MCF 10A (cell line): ENCODE measurements at regions not wholly inside any gene's neighbourhood (a gene's known extent, or its start where the extent isn't known, plus 50 kb on each side); places are given as distances from the start of the nearest gene placed in this dataset.

Source experiments
- BruUV-seq: library from RNA; stranded (reverse); fragments of 400-500 nt; replicated peaks from 2 replicates; lab custom pipeline; 2021; lab: Mats Ljungman, UMichigan
- CTCF ChIA-PET: fragments of 300-600 bp; sonication (Branson Sonifier 250); formaldehyde crosslinking; extraction: SDS; loops from one replicate; lab custom pipeline; 2021; ENCODE audit warnings: antibody characterized with exemption, inconsistent platforms; lab: Yijun Ruan, JAX
- POLR2A ChIA-PET: fragments of 300-600, 350-650 bp; sonication (Branson Sonifier 250); formaldehyde crosslinking; extraction: SDS; loops from one replicate; lab custom pipeline; 2020; ENCODE audit warnings: antibody characterized with exemption, inconsistent platforms; lab: Yijun Ruan, JAX
- DNase-seq: peaks from one replicate; pipeline ENCODE4 v3.0.0-alpha.2; 2018; ENCODE audit not compliant: unreplicated experiment
- H3K27ac Mint-ChIP-seq: one replicate; pipeline ENCODE4 v1.8.0; 2022; ENCODE audit warnings: mild to moderate bottlenecking, low read depth, mixed read lengths; ENCODE audit not compliant: unreplicated experiment
- H3K27me3 Mint-ChIP-seq: one replicate; pipeline ENCODE4 v1.8.0; 2022; ENCODE audit warnings: mixed read lengths; ENCODE audit not compliant: insufficient read depth, unreplicated experiment
- H3K36me3 Mint-ChIP-seq: one replicate; pipeline ENCODE4 v1.8.0; 2022; ENCODE audit warnings: mild to moderate bottlenecking, moderate library complexity, mixed read lengths; ENCODE audit not compliant: insufficient read depth, unreplicated experiment
- H3K4me1 Mint-ChIP-seq: one replicate; pipeline ENCODE4 v1.8.0; 2022; ENCODE audit warnings: mixed read lengths; ENCODE audit not compliant: insufficient read depth, unreplicated experiment
- H3K4me3 Mint-ChIP-seq: one replicate; pipeline ENCODE4 v1.8.0; 2022; ENCODE audit warnings: mild to moderate bottlenecking, moderate library complexity, mixed read lengths; ENCODE audit not compliant: unreplicated experiment
- H3K9me3 Mint-ChIP-seq: one replicate; pipeline ENCODE4 v1.8.0; 2022; ENCODE audit warnings: mixed read lengths; ENCODE audit not compliant: unreplicated experiment
- intact Hi-C: fragments of 100-400 bp; cut with micrococcal nuclease; formaldehyde crosslinking; loops from 2 replicates; pipeline ENCODE4 v1.14.1; 2022
- TF ChIP-seq, protein P1 (sequence below): fragments of 200-600 bp; IDR thresholded peaks from one replicate; pipeline ENCODE4 v1.8.0; 2022; ENCODE audit warnings: antibody characterized with exemption, mild to moderate bottlenecking; ENCODE audit not compliant: unreplicated experiment

DNA sequence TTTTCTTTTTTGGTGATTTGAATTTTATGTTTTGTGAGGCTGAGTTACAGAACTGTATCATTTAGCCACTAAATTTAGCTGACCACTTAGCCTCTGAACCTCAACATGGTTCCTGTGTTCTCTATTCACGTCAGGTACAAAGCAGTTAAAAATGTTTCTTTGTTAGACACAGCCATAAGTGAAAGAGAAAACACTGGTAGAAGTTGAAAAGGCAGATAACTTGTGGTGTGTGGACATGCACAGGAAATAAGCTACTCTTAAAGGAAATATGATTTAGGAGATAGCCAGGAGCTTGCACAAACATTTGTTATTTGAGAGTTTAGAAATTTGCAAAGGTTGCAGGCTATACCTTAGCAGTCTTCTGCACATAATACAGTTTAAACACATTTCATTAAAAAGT, 171.0 kb upstream of the RPS6KA3 start:
- CTCF ChIA-PET, result interaction anchor here (0.7 to 1.6 kb wide), 4 partner anchors 19 to 185 kb away, joined by 3 to 5 read pairs (median 4); no protein-coding TSS in a partner anchor
- no peak overlapping the region for H3K4me3 Mint-ChIP-seq
- no peak for DNase-seq
- no TSS peak for BruUV-seq
- peaks cover 44% of the 10 kb centered on the region for H3K27me3 Mint-ChIP-seq
- TF ChIP-seq, protein P1, sequence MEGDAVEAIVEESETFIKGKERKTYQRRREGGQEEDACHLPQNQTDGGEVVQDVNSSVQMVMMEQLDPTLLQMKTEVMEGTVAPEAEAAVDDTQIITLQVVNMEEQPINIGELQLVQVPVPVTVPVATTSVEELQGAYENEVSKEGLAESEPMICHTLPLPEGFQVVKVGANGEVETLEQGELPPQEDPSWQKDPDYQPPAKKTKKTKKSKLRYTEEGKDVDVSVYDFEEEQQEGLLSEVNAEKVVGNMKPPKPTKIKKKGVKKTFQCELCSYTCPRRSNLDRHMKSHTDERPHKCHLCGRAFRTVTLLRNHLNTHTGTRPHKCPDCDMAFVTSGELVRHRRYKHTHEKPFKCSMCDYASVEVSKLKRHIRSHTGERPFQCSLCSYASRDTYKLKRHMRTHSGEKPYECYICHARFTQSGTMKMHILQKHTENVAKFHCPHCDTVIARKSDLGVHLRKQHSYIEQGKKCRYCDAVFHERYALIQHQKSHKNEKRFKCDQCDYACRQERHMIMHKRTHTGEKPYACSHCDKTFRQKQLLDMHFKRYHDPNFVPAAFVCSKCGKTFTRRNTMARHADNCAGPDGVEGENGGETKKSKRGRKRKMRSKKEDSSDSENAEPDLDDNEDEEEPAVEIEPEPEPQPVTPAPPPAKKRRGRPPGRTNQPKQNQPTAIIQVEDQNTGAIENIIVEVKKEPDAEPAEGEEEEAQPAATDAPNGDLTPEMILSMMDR, result no peak
- intact Hi-C loops, result no loop called here
- H3K27ac Mint-ChIP-seq, result no peak overlapping the region
- no peaks in the 10 kb centered on the region for H3K9me3 Mint-ChIP-seq
- POLR2A ChIA-PET, result interaction anchor here (0.6 kb wide), 1 partner anchor 34 kb away, joined by 3 read pairs; no protein-coding TSS in a partner anchor
- no peaks in the 10 kb centered on the region for H3K36me3 Mint-ChIP-seq
- H3K4me1 Mint-ChIP-seq, result no peaks in the 10 kb centered on the region

DNA sequence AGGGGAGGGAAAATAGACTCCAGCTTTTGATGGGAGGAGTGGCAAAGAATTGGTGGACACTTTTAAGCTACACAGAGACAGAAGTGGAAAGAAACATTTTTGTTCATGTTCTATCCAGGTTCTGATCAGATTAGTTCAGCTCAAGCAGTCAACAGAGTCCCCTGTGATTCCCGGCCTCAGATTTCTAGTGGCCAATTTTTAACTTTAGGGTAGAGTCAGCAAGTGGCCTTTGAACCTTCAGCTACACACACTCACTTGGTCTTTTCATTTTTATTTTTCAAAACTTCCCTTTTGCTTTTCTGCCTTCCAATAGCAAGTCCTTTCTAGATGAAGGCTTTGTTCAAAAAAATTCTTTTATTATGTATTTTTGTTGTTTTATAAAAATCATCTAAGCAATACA, 169.2 kb upstream of the RPS6KA3 start:
- CTCF ChIA-PET, result interaction anchor here (1.0 kb wide), 1 partner anchor 17 kb away, joined by 3 read pairs; no protein-coding TSS in a partner anchor

DNA sequence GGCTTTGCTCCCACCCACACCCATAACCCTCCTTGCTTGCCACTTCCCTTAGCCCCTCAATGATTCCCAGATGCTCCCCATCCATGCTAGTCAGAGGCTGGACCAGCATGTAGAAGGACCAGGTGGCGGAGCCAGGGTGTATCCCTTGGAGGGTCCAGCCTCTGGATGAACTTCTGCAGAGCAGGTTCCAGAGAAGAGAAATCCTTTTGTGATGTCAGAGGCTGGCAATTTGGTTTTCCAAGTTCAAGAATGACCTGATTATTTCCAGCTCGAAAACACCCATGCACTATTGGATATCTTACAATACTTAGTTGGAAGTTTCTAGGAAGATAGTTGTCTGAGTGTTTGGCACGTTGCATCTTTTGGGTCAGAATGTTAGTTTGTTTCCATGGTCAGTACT, 168.3 kb upstream of the RPS6KA3 start:
- TF ChIP-seq, protein P1, result no peak
- ChIA-PET CTCF (no interaction called here), POLR2A (no interaction called here)
- no TSS peak for BruUV-seq
- Mint-ChIP-seq H3K36me3 (no peaks in the 10 kb centered on the region), H3K27me3 (peaks cover 41% of the 10 kb centered on the region), H3K4me1 (no peaks in the 10 kb centered on the region), H3K27ac (no peak overlapping the region), H3K4me3 (no peak overlapping the region), H3K9me3 (no peaks in the 10 kb centered on the region)
- no peak for DNase-seq
- intact Hi-C loops, result no loop called here

More for the DNA sequence above, 169.2 kb upstream of the RPS6KA3 start:
- Mint-ChIP-seq H3K4me1 (no peaks in the 10 kb centered on the region), H3K9me3 (no peaks in the 10 kb centered on the region), H3K27me3 (peaks cover 39% of the 10 kb centered on the region), H3K4me3 (no peak overlapping the region), H3K27ac (no peak overlapping the region), H3K36me3 (no peaks in the 10 kb centered on the region)
- intact Hi-C loops, result no loop called here
- TF ChIP-seq, protein P1, result no peak
- no peak for DNase-seq
- BruUV-seq, result no TSS peak
- POLR2A ChIA-PET, result no interaction called here

DNA sequence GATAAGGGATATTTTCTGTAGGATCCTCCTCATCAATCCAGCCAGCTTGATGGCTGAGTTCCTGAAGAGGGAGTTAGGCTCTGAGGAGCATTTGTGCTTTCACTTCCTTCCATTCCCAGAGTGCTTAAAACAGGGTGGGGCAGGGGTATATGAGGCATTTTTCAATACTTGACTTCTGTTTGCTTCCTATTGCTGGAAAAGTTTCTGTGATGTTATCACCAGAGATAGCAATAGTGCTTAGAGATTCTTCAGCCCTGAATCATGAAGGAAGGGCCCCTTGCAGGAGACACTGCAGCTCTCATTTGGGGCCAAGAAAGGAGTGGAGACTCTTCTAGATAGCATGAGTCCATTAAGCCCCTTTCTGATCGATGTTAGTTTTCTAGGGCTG, 166.7 kb upstream of the RPS6KA3 start:
- Mint-ChIP-seq H3K4me1 (no peaks in the 10 kb centered on the region), H3K4me3 (no peak overlapping the region), H3K27me3 (peaks cover 53% of the 10 kb centered on the region), H3K36me3 (no peaks in the 10 kb centered on the region), H3K27ac (no peak overlapping the region), H3K9me3 (no peaks in the 10 kb centered on the region)
- intact Hi-C loops, result no loop called here
- no peak for DNase-seq
- ChIA-PET CTCF (no interaction called here), POLR2A (no interaction called here)
- TF ChIP-seq, protein P1, result no peak
- no TSS peak for BruUV-seq
